ENCODE measurements at regions not wholly inside any gene's neighbourhood (a gene's known extent, or its start where the extent isn't known, plus 50 kb on each side); places are given as distances from the start of the nearest gene placed in this dataset.

- no peak for TF ChIP-seq GATAD2B (conservative IDR thresholded peaks at IDR 0.05; ENCODE audit: low read depth)
- TF ChIP-seq SUPT20H (IDR thresholded peaks at IDR 0.05; ENCODE audit: borderline replicate concordance, control insufficient read depth, low read depth, low read length) = no peak
- no peak for TF ChIP-seq POLR2AphosphoS2 (IDR thresholded peaks at IDR 0.05; ENCODE audit: low read depth, low read length)
Measured at GRCh38 chr3:186466391-186466974, 77.7 kb downstream of the CRYGS start (continued).

GRCh38 chr3:186465508-186465907, 78.7 kb downstream of the CRYGS start:
- no peaks in the 10 kb centered on the region for H3K27me3 ChIP-seq (replicated peaks in 1 of 2; ENCODE audit: control insufficient read depth in 2 of 2, insufficient read depth in 2 of 2, low read length in 1 of 2)
- CTCF ChIA-PET = interaction anchor here (1.1 to 4.5 kb wide), 3 partner anchors 8 to 75 kb away, joined by 3 to 32 read pairs (median 6); no protein-coding TSS in a partner anchor
- no peak overlapping the region for H3K4me3 ChIP-seq
- POLR2A ChIA-PET = interaction anchor here (1.0 kb wide), 1 partner anchor 11 kb away, joined by 3 read pairs; no protein-coding TSS in a partner anchor
- no peak for FAIRE-seq
- no peaks in the 10 kb centered on the region for H3K4me1 ChIP-seq (ENCODE audit: control insufficient read depth, insufficient read depth, low read length)
- H3K9me3 ChIP-seq (replicated peaks; ENCODE audit: control insufficient read depth, insufficient read depth, low read length) = no peaks in the 10 kb centered on the region
- H4K20me1 ChIP-seq (ENCODE audit: control insufficient read depth, insufficient read depth) = no peaks in the 10 kb centered on the region
- no peak overlapping the region for H3K4me2 ChIP-seq (ENCODE audit: control insufficient read depth, insufficient read depth)
- no peak overlapping the region for H3K27ac ChIP-seq (ENCODE audit: control insufficient read depth, insufficient read depth)
- no peaks in the 10 kb centered on the region for H3K36me3 ChIP-seq (ENCODE audit: control insufficient read depth in 2 of 2, insufficient read depth in 2 of 2, low read length in 1 of 2)
- in situ Hi-C loops (cut with MboI) = no loop called here
- no TSS peak for BruUV-seq (replicated peaks)
- 89% methylated on average over 2 of the region's 2 CpGs for WGBS (ENCODE audit: insufficient coverage, insufficient replicate concordance, low lambda C conversion rate, missing lambda C conversion rate)
- RAD21 ChIA-PET (ENCODE audit: unreplicated experiment) = no interaction called here
- SMC1A ChIA-PET (ENCODE audit: uncharacterized antibody, unreplicated experiment) = interaction anchor here (0.8 to 1.6 kb wide), 5 partner anchors 11 to 198 kb away, joined by 3 to 10 read pairs (median 3); no protein-coding TSS in a partner anchor
- no peak overlapping the region for H3K9ac ChIP-seq (ENCODE audit: control insufficient read depth, insufficient read depth, low read length)
- no peak for ATAC-seq
- H3K79me2 ChIP-seq (ENCODE audit: control insufficient read depth, insufficient read depth, low read length) = no peaks in the 10 kb centered on the region
- no peak overlapping the region for H2AFZ ChIP-seq (ENCODE audit: control insufficient read depth, low read depth, low read length)
- intact Hi-C loops (cut with micrococcal nuclease; ENCODE audit: unreplicated experiment) = no loop called here
- DNase-seq (ENCODE audit: low read depth, low spot score) = no peak
- TF ChIP-seq BACH1 (IDR thresholded peaks at IDR 0.05; ENCODE audit: borderline replicate concordance) (no peak), GABPA (IDR thresholded peaks at IDR 0.05; ENCODE audit: low read depth) (no peak), PKNOX1 (IDR thresholded peaks at IDR 0.05) (no peak), ATF3 (IDR thresholded peaks at IDR 0.05; ENCODE audit: borderline replicate concordance, extremely low read depth, low read depth, low read length) (no peak), IKZF2 (IDR thresholded peaks at IDR 0.05) (no peak), TARDBP (IDR thresholded peaks at IDR 0.05; ENCODE audit: borderline replicate concordance) (no peak), NFYA (IDR thresholded peaks at IDR 0.05; ENCODE audit: borderline replicate concordance, low read depth, low read length) (no peak), PRDM15 (CRISPR knock-in tag; IDR thresholded peaks at IDR 0.05) (no peak)
- TF ChIP-seq, protein P1, sequence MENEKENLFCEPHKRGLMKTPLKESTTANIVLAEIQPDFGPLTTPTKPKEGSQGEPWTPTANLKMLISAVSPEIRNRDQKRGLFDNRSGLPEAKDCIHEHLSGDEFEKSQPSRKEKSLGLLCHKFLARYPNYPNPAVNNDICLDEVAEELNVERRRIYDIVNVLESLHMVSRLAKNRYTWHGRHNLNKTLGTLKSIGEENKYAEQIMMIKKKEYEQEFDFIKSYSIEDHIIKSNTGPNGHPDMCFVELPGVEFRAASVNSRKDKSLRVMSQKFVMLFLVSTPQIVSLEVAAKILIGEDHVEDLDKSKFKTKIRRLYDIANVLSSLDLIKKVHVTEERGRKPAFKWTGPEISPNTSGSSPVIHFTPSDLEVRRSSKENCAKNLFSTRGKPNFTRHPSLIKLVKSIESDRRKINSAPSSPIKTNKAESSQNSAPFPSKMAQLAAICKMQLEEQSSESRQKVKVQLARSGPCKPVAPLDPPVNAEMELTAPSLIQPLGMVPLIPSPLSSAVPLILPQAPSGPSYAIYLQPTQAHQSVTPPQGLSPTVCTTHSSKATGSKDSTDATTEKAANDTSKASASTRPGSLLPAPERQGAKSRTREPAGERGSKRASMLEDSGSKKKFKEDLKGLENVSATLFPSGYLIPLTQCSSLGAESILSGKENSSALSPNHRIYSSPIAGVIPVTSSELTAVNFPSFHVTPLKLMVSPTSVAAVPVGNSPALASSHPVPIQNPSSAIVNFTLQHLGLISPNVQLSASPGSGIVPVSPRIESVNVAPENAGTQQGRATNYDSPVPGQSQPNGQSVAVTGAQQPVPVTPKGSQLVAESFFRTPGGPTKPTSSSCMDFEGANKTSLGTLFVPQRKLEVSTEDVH (IDR thresholded peaks at IDR 0.05; ENCODE audit: low read depth, partially characterized antibody) = no peak
